AG09319 (cell line): ENCODE measurements at regions not wholly inside any gene's neighbourhood (a gene's known extent, or its start where the extent isn't known, plus 50 kb on each side); places are given as distances from the start of the nearest gene placed in this dataset.

Experiments used
- DNase-seq: peaks from one replicate; pipeline ENCODE4 v3.0.0-alpha.2; 2010; ENCODE audit warnings: low read depth; ENCODE audit errors: extremely low read depth
- TF ChIP-seq, protein P1 (sequence below): IDR thresholded peaks from 2 replicates; pipeline ENCODE4 v1.5.1; 2011; ENCODE audit warnings: low read depth, mild to moderate bottlenecking, inconsistent platforms, low read length, moderate library complexity

DNA sequence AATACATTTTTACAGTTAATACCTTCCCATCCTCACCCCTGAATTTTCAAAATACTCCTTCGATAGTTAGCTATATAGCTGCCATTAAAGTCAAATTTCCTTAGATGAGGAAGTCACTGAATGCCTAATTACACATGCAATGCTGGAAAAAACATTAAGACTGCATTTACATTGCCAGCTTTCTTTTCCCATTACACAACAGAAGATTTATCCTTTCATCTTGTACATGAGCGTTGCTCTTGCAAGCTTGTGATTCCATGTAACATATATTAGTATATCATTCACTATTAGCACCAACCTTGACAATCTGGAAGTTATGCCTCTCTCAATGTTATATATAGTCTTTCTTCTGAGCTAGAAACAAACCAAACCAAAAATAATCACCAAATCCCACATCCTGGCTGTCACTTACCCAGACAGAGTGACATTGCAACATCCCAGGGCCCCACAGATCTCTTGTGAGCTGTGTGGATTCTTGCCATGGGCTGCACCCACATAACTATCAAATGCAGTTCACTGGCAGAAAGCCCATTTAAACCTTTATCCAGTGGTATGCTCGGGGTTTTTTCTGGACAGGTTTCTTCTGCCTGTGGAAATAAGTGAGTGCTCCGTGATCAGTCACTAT, 79.2 kb upstream of the PAPOLG start:
- DNase-seq = no peak
- TF ChIP-seq, protein P1, sequence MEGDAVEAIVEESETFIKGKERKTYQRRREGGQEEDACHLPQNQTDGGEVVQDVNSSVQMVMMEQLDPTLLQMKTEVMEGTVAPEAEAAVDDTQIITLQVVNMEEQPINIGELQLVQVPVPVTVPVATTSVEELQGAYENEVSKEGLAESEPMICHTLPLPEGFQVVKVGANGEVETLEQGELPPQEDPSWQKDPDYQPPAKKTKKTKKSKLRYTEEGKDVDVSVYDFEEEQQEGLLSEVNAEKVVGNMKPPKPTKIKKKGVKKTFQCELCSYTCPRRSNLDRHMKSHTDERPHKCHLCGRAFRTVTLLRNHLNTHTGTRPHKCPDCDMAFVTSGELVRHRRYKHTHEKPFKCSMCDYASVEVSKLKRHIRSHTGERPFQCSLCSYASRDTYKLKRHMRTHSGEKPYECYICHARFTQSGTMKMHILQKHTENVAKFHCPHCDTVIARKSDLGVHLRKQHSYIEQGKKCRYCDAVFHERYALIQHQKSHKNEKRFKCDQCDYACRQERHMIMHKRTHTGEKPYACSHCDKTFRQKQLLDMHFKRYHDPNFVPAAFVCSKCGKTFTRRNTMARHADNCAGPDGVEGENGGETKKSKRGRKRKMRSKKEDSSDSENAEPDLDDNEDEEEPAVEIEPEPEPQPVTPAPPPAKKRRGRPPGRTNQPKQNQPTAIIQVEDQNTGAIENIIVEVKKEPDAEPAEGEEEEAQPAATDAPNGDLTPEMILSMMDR = no peak

DNA sequence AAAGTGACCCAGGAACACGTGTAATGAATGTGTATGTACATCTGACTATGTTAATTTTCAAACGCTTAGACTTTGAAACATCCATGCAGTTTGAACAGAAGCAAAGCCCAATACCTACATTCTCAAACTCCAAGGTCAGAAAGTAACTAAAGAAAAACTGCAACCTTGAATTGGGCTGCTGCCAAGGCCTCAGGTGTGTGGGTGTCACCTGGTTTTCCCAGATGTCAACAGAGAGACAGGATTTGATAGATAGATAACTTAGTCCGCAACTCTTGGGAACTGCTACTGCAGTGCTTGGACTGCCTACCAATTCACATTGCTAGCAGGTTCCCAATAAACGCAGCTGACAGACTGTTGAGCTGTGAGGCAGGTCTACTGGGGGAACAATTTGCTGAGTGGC, 78.7 kb upstream of the PAPOLG start:
- TF ChIP-seq, protein P1 = no peak
- DNase-seq = no peak

DNA sequence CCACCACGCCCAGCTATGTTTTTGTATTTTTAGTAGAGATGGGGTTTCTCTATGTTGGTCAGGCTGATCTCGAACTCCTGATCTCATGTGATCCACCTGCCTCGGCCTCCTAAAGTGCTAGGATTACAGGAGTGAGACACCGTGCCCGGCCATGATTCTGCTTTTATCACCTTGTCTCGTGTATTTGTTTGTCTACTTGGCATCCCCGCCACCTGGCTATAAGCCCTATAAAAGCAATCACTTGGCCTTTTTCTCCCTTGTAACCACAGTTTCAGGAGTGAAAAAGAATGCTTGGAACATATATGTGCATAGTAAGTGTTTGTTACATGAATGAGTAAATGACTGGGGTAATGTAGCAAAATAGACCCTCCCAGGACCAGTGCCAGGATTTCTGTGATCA, 77.5 kb upstream of the PAPOLG start:
- TF ChIP-seq, protein P1 = no peak
- no peak for DNase-seq

DNA sequence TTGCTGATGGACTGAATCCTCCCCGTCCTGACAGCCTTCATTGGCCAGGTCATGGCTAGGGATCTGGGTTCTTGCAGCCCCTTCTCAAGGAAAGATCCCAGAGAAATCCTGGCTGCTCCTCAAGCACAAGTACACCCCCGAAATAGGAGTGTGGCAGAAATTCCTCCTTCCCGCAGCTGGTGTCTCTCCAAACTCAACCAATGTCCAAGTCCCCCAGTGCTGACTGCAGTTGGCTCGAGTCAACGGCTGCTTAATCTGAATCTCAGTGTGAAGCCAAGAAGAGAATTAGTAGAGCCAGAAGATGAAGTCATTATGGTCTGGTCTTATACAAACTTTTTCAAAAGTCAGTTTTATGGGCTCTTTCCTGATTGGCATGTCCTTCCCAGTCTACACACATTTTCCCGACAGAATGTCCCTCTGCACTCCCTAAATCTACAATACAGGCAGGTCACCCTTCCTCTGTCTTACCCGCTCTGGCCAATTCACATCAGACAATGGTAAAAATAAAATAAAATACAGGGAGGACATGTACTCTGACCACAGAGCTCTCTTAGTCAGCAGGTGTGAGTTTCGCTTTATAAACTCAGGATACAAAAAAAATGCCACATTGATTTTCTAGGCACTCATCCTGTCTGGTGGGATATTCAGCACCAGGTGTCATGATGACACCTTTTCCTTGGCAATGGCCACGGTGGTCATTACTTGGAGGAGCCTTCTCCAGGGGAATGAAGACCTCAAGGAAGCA, 76.9 kb upstream of the PAPOLG start:
- no peak for DNase-seq
- TF ChIP-seq, protein P1 = no peak

DNA sequence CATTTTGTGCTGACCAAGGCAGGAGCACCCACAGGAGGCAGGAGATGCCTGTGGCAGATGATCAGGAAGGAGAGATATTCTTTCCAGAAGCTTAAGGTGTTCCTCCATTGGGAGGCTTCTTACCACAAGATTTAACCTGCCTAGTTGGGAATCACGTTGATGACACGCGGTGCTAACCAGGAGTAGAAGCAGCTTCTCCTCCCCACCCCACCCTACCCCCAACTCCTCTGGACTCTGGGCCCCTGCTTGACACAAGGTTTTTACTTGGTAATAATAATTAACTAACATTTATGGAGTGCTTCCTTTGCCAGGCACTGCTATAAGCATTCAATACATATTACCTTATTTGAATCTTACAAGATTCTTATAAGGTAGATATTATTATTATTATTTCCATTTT, 62.5 kb upstream of the PAPOLG start:
- TF ChIP-seq, protein P1 = no peak
- DNase-seq = no peak

DNA sequence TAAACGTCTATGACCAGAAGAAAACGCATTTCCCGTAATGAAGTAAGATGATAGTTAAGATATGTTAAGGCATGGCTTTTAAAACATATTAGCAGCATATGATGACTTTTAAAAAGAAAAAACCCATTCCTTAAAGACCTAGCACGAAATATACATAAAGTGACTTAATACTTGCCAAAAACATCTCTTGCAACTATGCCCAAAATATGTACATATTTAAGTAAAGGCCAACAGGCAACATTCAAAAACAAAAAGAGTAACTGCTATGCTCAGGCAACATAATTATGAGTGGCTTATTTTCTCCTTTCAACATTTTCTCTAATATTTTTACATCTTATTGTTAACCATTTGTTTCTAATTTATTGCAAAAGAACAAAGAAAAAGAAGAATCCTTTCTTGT, 60.3 kb upstream of the PAPOLG start:
- TF ChIP-seq, protein P1 = no peak
- DNase-seq = no peak

DNA sequence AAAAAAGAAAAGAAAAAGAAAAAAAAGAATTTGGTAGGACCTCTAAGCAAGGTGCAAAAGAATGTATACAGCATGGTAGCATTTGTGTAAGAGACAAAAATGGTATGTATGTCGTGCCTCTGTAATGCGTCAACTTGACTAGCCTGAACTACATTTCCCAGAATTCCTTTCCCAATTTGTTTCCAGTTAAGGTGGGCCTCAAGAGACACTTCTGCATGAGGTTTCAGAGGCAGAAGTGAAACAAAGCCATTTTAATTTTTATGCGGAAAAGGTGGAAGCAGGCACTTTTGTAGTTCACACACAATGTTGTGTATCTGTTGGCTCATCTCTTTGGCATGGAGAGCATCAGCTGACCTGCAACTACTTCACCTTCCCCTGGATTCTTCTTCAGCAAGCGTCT, 56.5 kb upstream of the PAPOLG start:
- no peak for DNase-seq
- TF ChIP-seq, protein P1 = no peak
